AG10803 (cell line): ENCODE measurements at regions not wholly inside any gene's neighbourhood (a gene's known extent, or its start where the extent isn't known, plus 50 kb on each side); places are given as distances from the start of the nearest gene placed in this dataset.
"Not testable (repeated sequence)": the region's sequence is repeated elsewhere in the genome, so short reads cannot be mapped to it uniquely, and the experiment has no call there.

Experiments used
- DNase-seq: peaks from one replicate; pipeline ENCODE4 v3.0.0; 2010; ENCODE audit warnings: low read depth
- H3K4me3 ChIP-seq: 2 replicates; pipeline ENCODE4 v1.5.1; 2011; ENCODE audit warnings: mild to moderate bottlenecking, low read length, control low read depth
- TF ChIP-seq, protein P1 (sequence below): conservative IDR thresholded peaks from 2 replicates; pipeline ENCODE4 v1.5.1; 2011; ENCODE audit warnings: mild to moderate bottlenecking, low read length, control low read depth, inconsistent platforms

DNA sequence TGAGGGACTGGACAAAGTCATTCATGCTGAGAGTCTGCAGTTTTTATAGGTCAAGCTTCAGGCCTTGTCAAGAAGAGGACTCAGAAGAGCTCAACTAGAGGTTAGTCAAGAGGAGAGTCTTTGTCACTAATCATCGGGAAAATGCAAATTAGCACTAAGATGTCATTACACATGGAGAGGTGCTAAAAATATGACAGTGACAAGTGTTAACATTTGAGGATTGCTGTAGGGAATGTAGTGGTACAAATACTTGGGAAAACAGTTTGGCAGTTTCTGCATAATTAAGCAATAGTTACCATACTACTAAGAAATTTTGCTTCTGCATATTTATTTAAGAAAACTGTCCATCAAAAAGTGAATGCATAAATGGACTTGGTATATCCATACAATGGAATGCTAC is 60.9 kb upstream of the CSRP2 start:
- DNase-seq: no peak
- TF ChIP-seq, protein P1, sequence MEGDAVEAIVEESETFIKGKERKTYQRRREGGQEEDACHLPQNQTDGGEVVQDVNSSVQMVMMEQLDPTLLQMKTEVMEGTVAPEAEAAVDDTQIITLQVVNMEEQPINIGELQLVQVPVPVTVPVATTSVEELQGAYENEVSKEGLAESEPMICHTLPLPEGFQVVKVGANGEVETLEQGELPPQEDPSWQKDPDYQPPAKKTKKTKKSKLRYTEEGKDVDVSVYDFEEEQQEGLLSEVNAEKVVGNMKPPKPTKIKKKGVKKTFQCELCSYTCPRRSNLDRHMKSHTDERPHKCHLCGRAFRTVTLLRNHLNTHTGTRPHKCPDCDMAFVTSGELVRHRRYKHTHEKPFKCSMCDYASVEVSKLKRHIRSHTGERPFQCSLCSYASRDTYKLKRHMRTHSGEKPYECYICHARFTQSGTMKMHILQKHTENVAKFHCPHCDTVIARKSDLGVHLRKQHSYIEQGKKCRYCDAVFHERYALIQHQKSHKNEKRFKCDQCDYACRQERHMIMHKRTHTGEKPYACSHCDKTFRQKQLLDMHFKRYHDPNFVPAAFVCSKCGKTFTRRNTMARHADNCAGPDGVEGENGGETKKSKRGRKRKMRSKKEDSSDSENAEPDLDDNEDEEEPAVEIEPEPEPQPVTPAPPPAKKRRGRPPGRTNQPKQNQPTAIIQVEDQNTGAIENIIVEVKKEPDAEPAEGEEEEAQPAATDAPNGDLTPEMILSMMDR: no peak
- no peak overlapping the region for H3K4me3 ChIP-seq

DNA sequence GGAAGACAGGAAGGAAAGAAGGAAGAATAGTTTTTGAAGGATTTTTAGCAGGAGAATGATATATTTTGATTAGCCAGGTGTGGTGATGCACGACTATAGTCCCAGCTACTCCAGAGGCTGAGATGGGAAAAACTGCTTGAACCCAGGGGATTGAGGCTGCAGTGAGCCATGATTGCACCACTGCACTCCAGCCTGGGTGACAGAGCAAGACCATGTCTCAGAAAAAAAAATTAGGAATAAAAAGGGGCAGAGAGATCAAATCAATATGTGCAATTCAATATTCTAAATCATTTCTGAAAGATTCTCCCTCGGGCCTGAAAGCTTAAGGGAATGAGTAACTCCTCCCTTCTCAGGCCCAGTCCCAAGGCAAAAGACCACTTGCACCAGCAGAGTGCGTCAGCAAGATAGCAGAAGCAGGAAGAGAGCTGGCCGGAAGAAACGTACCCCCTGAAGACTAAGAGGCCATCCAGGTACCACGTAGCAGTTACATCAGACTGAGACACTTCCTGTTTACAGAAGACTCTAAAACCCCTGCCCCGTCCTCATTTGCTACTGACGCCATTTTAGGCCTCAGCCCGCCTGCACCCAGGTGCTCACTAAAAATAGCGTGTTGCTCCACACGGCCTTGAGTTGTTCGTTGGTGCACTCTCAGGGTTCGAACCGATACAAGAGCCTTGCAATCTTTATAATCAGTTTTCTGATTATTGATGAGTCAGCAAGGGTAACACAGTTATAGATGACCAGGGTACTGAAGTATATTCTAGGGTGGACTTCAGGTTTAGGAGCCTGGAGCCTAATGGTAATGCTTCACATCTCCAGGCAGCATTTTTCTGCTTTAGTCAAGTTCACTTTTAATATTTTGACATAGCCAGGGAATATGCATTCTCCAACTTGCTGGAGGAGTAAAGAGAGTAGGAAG is 57.7 kb upstream of the CSRP2 start:
- TF ChIP-seq, protein P1: no peak
- H3K4me3 ChIP-seq: no peak overlapping the region
- DNase-seq: no peak

DNA sequence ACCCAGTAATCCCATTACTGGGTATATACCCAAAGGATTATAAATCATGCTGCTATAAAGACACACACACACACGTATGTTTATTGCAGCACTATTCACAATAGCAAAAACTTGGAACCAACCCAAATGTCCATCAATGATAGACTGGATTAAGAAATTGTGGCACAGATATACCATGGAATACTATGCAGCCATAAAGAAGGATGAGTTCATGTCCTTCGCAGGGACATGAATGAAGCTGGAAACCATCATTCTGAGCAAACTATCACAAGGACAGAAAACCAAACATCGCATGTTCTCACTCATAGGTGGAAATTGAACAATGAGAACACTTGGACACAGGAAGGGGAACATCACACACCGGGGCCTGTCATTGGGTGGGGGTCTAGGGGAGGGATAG is 54.6 kb upstream of the CSRP2 start:
- H3K4me3 ChIP-seq, DNase-seq: not testable (repeated sequence)

DNA sequence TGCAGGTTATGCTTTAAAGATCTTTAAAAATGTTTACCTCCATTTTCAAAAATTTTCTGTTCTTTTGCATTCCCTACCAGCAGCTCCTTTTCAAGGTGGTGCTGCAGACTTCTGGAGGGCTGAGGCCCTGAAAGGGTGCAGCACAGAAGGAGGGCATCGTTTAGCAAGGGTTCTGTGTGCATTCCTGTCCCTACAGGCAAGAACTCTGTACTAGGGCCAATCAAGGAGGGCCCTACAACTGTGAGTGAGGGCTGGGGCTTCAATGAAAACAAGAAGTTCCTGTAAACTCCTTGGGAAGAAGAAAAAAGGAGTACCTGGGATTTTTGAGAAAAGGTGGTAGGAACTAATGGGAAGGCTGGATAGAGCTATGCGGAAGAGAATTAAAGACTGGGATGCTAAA is 50.7 kb upstream of the CSRP2 start:
- no peak for DNase-seq
- TF ChIP-seq, protein P1: no peak
- H3K4me3 ChIP-seq: no peak overlapping the region
